ENCODE measurements at regions not wholly inside any gene's neighbourhood (a gene's known extent, or its start where the extent isn't known, plus 50 kb on each side); places are given as distances from the start of the nearest gene placed in this dataset.

GRCh38 chr3:182397164-182397563 is 396.1 kb upstream of the ATP11B start:
- Histone ChIP-seq H3K4me3 (no peak overlapping the region), H3K36me3 (no peaks in the 10 kb centered on the region), H3K9me3 (no peaks in the 10 kb centered on the region), H3K27me3 (replicated peaks; ENCODE audit: insufficient read depth) (no peaks in the 10 kb centered on the region), H3K27ac (no peak overlapping the region), H3K4me1 (replicated peaks) (no peaks in the 10 kb centered on the region)
- TF ChIP-seq POLR2AphosphoS5 (IDR thresholded peaks at IDR 0.05), result no peak
- TF ChIP-seq POLR2A (IDR thresholded peaks at IDR 0.05), result no peak
- intact Hi-C loops (cut with DNase I), result no loop called here
- 85% methylated on average over 1 of the region's 1 CpG for WGBS
- no peak for DNase-seq (ENCODE audit: low spot score)

- Histone ChIP-seq H3K27ac (no peak overlapping the region), H3K4me1 (replicated peaks) (no peaks in the 10 kb centered on the region), H3K27me3 (replicated peaks; ENCODE audit: insufficient read depth) (no peaks in the 10 kb centered on the region), H3K36me3 (no peaks in the 10 kb centered on the region), H3K9me3 (no peaks in the 10 kb centered on the region), H3K4me3 (no peak overlapping the region)
- TF ChIP-seq POLR2AphosphoS5 (IDR thresholded peaks at IDR 0.05) (no peak), POLR2A (IDR thresholded peaks at IDR 0.05) (no peak), CTCF (IDR thresholded peaks at IDR 0.05) (no peak)
- intact Hi-C loops (cut with DNase I), result loop anchor here (5.0 kb wide), 1 partner anchor 47 kb away; no protein-coding TSS in a partner anchor
- WGBS, result 71% methylated on average over 11 of the region's 11 CpGs
- DNase-seq (ENCODE audit: low spot score), result no peak
Observed at GRCh38 chr3:182399978-182400737, 393.1 kb upstream of the ATP11B start.

- intact Hi-C loops (cut with DNase I), result loop anchor here (5.0 kb wide), 1 partner anchor 46 kb away; no protein-coding TSS in a partner anchor
- Histone ChIP-seq H3K4me3 (no peak overlapping the region), H3K36me3 (no peaks in the 10 kb centered on the region), H3K9me3 (no peaks in the 10 kb centered on the region), H3K4me1 (replicated peaks) (no peaks in the 10 kb centered on the region), H3K27me3 (replicated peaks; ENCODE audit: insufficient read depth) (no peaks in the 10 kb centered on the region), H3K27ac (no peak overlapping the region)
- TF ChIP-seq POLR2AphosphoS5 (IDR thresholded peaks at IDR 0.05) (no peak), CTCF (IDR thresholded peaks at IDR 0.05) (no peak), POLR2A (IDR thresholded peaks at IDR 0.05) (no peak)
- DNase-seq (ENCODE audit: low spot score), result no peak
- WGBS, result 29% methylated on average over 2 of the region's 2 CpGs
Observed at GRCh38 chr3:182400838-182401237, 392.5 kb upstream of the ATP11B start.

- Histone ChIP-seq H3K27me3 (replicated peaks; ENCODE audit: insufficient read depth) (no peaks in the 10 kb centered on the region), H3K27ac (no peak overlapping the region), H3K4me1 (replicated peaks) (no peaks in the 10 kb centered on the region), H3K4me3 (no peak overlapping the region), H3K9me3 (no peaks in the 10 kb centered on the region), H3K36me3 (no peaks in the 10 kb centered on the region)
- no peak for TF ChIP-seq POLR2AphosphoS5 (IDR thresholded peaks at IDR 0.05)
- no peak for TF ChIP-seq POLR2A (IDR thresholded peaks at IDR 0.05)
- TF ChIP-seq CTCF (IDR thresholded peaks at IDR 0.05), result no peak
- intact Hi-C loops (cut with DNase I), result loop anchor here (5.0 kb wide), 1 partner anchor 43 kb away; no protein-coding TSS in a partner anchor
- WGBS, result 89% methylated on average over 2 of the region's 2 CpGs
- DNase-seq (ENCODE audit: low spot score), result no peak
Observed at GRCh38 chr3:182404031-182404430, 389.3 kb upstream of the ATP11B start.

- intact Hi-C loops (cut with DNase I), result no loop called here
- WGBS, result 48% methylated on average over 2 of the region's 2 CpGs
Observed at GRCh38 chr3:182405759-182406158, 387.5 kb upstream of the ATP11B start.

More at GRCh38 chr3:182405759-182406158, 387.5 kb upstream of the ATP11B start:
- H3K4me1 ChIP-seq (replicated peaks), result no peaks in the 10 kb centered on the region
- no peaks in the 10 kb centered on the region for H3K36me3 ChIP-seq
- no peak for TF ChIP-seq POLR2A (IDR thresholded peaks at IDR 0.05)
- no peak for TF ChIP-seq CTCF (IDR thresholded peaks at IDR 0.05)
- no peak for TF ChIP-seq POLR2AphosphoS5 (IDR thresholded peaks at IDR 0.05)
- H3K4me3 ChIP-seq, result no peak overlapping the region
- no peaks in the 10 kb centered on the region for H3K9me3 ChIP-seq
- no peak for DNase-seq (ENCODE audit: low spot score)
- no peaks in the 10 kb centered on the region for H3K27me3 ChIP-seq (replicated peaks; ENCODE audit: insufficient read depth)
- no peak overlapping the region for H3K27ac ChIP-seq

All from prostate gland (tissue), 2 donors.